ENCODE measurements at regions not wholly inside any gene's neighbourhood (a gene's known extent, or its start where the extent isn't known, plus 50 kb on each side); places are given as distances from the start of the nearest gene placed in this dataset.
"Not testable (repeated sequence)": the region's sequence is repeated elsewhere in the genome, so short reads cannot be mapped to it uniquely, and the experiment has no call there.

- no peak for TF ChIP-seq TAF1 (IDR thresholded peaks at IDR 0.05; ENCODE audit: low read depth, low read length)
- no peak for TF ChIP-seq PAX5 (IDR thresholded peaks at IDR 0.05; ENCODE audit: insufficient read depth, low read length, severe bottlenecking)
- no peak for TF ChIP-seq POU2F2 (IDR thresholded peaks at IDR 0.05; ENCODE audit: low read depth, low read length)
- TF ChIP-seq POLR2AphosphoS5 (IDR thresholded peaks at IDR 0.05; ENCODE audit: low read depth, low read length): no peak
- no peak for TF ChIP-seq POLR2A (IDR thresholded peaks at IDR 0.05; ENCODE audit: low read depth, low read length)
- no peak for TF ChIP-seq SPI1 (IDR thresholded peaks at IDR 0.05; ENCODE audit: low read depth, low read length)
- no peak for FAIRE-seq
- DNase-seq (ENCODE audit: insufficient read length, low spot score): no peak
These were observed 155.7 kb upstream of the SH3BP4 start for GRCh38 chr2:234796045-234796591.

- no peak for FAIRE-seq
These were observed 156.4 kb upstream of the SH3BP4 start for GRCh38 chr2:234795272-234795920.

GRCh38 chr2:234794866-234795265, 157.0 kb upstream of the SH3BP4 start:
- TF ChIP-seq SPI1 (IDR thresholded peaks at IDR 0.05; ENCODE audit: low read depth, low read length): no peak
- no peak for TF ChIP-seq TAF1 (IDR thresholded peaks at IDR 0.05; ENCODE audit: low read depth, low read length)
- no peak for TF ChIP-seq POLR2AphosphoS5 (IDR thresholded peaks at IDR 0.05; ENCODE audit: low read depth, low read length)
- no peak for TF ChIP-seq PAX5 (IDR thresholded peaks at IDR 0.05; ENCODE audit: insufficient read depth, low read length, severe bottlenecking)
- no peak for TF ChIP-seq POLR2A (IDR thresholded peaks at IDR 0.05; ENCODE audit: low read depth, low read length)
- no peak for TF ChIP-seq POU2F2 (IDR thresholded peaks at IDR 0.05; ENCODE audit: low read depth, low read length)
- no peak for FAIRE-seq
- no peak for DNase-seq (ENCODE audit: insufficient read length, low spot score)

More at GRCh38 chr2:234795272-234795920, 156.4 kb upstream of the SH3BP4 start:
- TF ChIP-seq POU2F2 (IDR thresholded peaks at IDR 0.05; ENCODE audit: low read depth, low read length): no peak
- TF ChIP-seq SPI1 (IDR thresholded peaks at IDR 0.05; ENCODE audit: low read depth, low read length): no peak
- TF ChIP-seq PAX5 (IDR thresholded peaks at IDR 0.05; ENCODE audit: insufficient read depth, low read length, severe bottlenecking): no peak
- TF ChIP-seq POLR2AphosphoS5 (IDR thresholded peaks at IDR 0.05; ENCODE audit: low read depth, low read length): no peak
- TF ChIP-seq TAF1 (IDR thresholded peaks at IDR 0.05; ENCODE audit: low read depth, low read length): no peak
- no peak for TF ChIP-seq POLR2A (IDR thresholded peaks at IDR 0.05; ENCODE audit: low read depth, low read length)
- DNase-seq (ENCODE audit: insufficient read length, low spot score): no peak

- TF ChIP-seq POU2F2 (IDR thresholded peaks at IDR 0.05; ENCODE audit: low read depth, low read length) (no peak), PAX5 (IDR thresholded peaks at IDR 0.05; ENCODE audit: insufficient read depth, low read length, severe bottlenecking) (no peak), POLR2A (IDR thresholded peaks at IDR 0.05; ENCODE audit: low read depth, low read length) (no peak), SPI1 (IDR thresholded peaks at IDR 0.05; ENCODE audit: low read depth, low read length) (no peak), TAF1 (IDR thresholded peaks at IDR 0.05; ENCODE audit: low read depth, low read length) (no peak), POLR2AphosphoS5 (IDR thresholded peaks at IDR 0.05; ENCODE audit: low read depth, low read length) (no peak)
- FAIRE-seq (no peak), DNase-seq (ENCODE audit: insufficient read length, low spot score) (no peak)
These were observed 158.5 kb upstream of the SH3BP4 start for GRCh38 chr2:234793212-234793785.

- FAIRE-seq (no peak), DNase-seq (ENCODE audit: insufficient read length, low spot score) (no peak)
- TF ChIP-seq POLR2AphosphoS5 (IDR thresholded peaks at IDR 0.05; ENCODE audit: low read depth, low read length) (no peak), PAX5 (IDR thresholded peaks at IDR 0.05; ENCODE audit: insufficient read depth, low read length, severe bottlenecking) (no peak), SPI1 (IDR thresholded peaks at IDR 0.05; ENCODE audit: low read depth, low read length) (no peak), POLR2A (IDR thresholded peaks at IDR 0.05; ENCODE audit: low read depth, low read length) (no peak), TAF1 (IDR thresholded peaks at IDR 0.05; ENCODE audit: low read depth, low read length) (no peak), POU2F2 (IDR thresholded peaks at IDR 0.05; ENCODE audit: low read depth, low read length) (no peak)
These were observed 159.2 kb upstream of the SH3BP4 start for GRCh38 chr2:234792621-234793022.

- not testable (repeated sequence) for FAIRE-seq; DNase-seq (ENCODE audit: insufficient read length, low spot score)
These were observed 159.7 kb upstream of the SH3BP4 start for GRCh38 chr2:234792096-234792495.

GRCh38 chr2:234790380-234790779, 161.4 kb upstream of the SH3BP4 start:
- no peak for FAIRE-seq
- no peak for TF ChIP-seq POU2F2 (IDR thresholded peaks at IDR 0.05; ENCODE audit: low read depth, low read length)
- no peak for TF ChIP-seq POLR2A (IDR thresholded peaks at IDR 0.05; ENCODE audit: low read depth, low read length)
- no peak for TF ChIP-seq PAX5 (IDR thresholded peaks at IDR 0.05; ENCODE audit: insufficient read depth, low read length, severe bottlenecking)
- TF ChIP-seq SPI1 (IDR thresholded peaks at IDR 0.05; ENCODE audit: low read depth, low read length): no peak
- no peak for TF ChIP-seq POLR2AphosphoS5 (IDR thresholded peaks at IDR 0.05; ENCODE audit: low read depth, low read length)
- TF ChIP-seq TAF1 (IDR thresholded peaks at IDR 0.05; ENCODE audit: low read depth, low read length): no peak
- no peak for DNase-seq (ENCODE audit: insufficient read length, low spot score)

GRCh38 chr2:234789556-234790325, 162.1 kb upstream of the SH3BP4 start:
- TF ChIP-seq POU2F2 (IDR thresholded peaks at IDR 0.05; ENCODE audit: low read depth, low read length) (no peak), POLR2AphosphoS5 (IDR thresholded peaks at IDR 0.05; ENCODE audit: low read depth, low read length) (no peak), PAX5 (IDR thresholded peaks at IDR 0.05; ENCODE audit: insufficient read depth, low read length, severe bottlenecking) (no peak), POLR2A (IDR thresholded peaks at IDR 0.05; ENCODE audit: low read depth, low read length) (no peak), TAF1 (IDR thresholded peaks at IDR 0.05; ENCODE audit: low read depth, low read length) (no peak), SPI1 (IDR thresholded peaks at IDR 0.05; ENCODE audit: low read depth, low read length) (no peak)
- no peak for DNase-seq (ENCODE audit: insufficient read length, low spot score)
- FAIRE-seq: no peak

GRCh38 chr2:234788841-234789240, 163.0 kb upstream of the SH3BP4 start:
- FAIRE-seq: no peak
- DNase-seq (ENCODE audit: insufficient read length, low spot score): no peak
- TF ChIP-seq POLR2A (IDR thresholded peaks at IDR 0.05; ENCODE audit: low read depth, low read length) (no peak), POLR2AphosphoS5 (IDR thresholded peaks at IDR 0.05; ENCODE audit: low read depth, low read length) (no peak), SPI1 (IDR thresholded peaks at IDR 0.05; ENCODE audit: low read depth, low read length) (no peak), TAF1 (IDR thresholded peaks at IDR 0.05; ENCODE audit: low read depth, low read length) (no peak), PAX5 (IDR thresholded peaks at IDR 0.05; ENCODE audit: insufficient read depth, low read length, severe bottlenecking) (no peak), POU2F2 (IDR thresholded peaks at IDR 0.05; ENCODE audit: low read depth, low read length) (no peak)

All from GM12891 (cell line).